ENCODE measurements at regions not wholly inside any gene's neighbourhood (a gene's known extent, or its start where the extent isn't known, plus 50 kb on each side); places are given as distances from the start of the nearest gene placed in this dataset.

DNA sequence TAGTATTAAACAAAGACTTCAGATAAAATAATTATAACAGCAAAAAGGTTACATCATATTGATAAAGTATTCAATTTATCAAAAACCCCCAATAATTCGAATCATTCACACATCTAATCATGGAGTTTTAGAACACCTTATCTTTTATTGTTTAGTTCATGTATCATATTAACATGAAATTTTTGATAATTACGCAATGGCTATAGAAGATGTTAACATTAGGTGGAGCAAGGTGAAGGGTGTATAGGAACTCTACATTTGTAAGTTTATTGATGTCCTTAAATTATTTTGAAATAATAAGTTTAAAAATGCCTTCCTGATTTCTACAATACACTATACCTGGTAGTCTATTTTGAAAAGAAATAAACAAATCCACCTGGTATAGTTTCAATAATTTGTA is 696.5 kb upstream of the BCHE start:
- TF ChIP-seq CTCF (conservative IDR thresholded peaks at IDR 0.05 in 1 of 2, IDR thresholded peaks at IDR 0.05 in 1 of 2; ENCODE audit: low read depth in 1 of 2, low read length in 2 of 2) = no peak
- no peak for TF ChIP-seq EZH2 (IDR thresholded peaks at IDR 0.05; ENCODE audit: low read length, missing control alignments)
